Adrenal gland (tissue), 5 donors: ENCODE measurements at regions not wholly inside any gene's neighbourhood (a gene's known extent, or its start where the extent isn't known, plus 50 kb on each side); places are given as distances from the start of the nearest gene placed in this dataset.

Source experiments
- CTCF ChIP-seq, 6 experiments: fragments of 450-650 bp in 4 of 6; fragments of 200-600 bp in 2 of 6; sonication (generic) in 1 of 6; IDR thresholded peaks; 1 replicate in 5 of 6; 2 replicates in 1 of 6; pipeline versions ENCODE4 v1.5.1 to v1.8.0; 2016 to 2021; ENCODE audit warnings: antibody characterized with exemption in 6 of 6, mild to moderate bottlenecking in 2 of 6, moderate library complexity in 1 of 6
- POLR2A ChIP-seq, 2 donors: fragments of 450-650 bp; IDR thresholded peaks; one replicate each; pipeline ENCODE4 v1.6.1; 2017; ENCODE audit warnings: antibody characterized with exemption in 2 of 2, mild to moderate bottlenecking in 2 of 2, moderate library complexity in 1 of 2
- donor health status: DM: no; HTN: no; CAD: no.

DNA sequence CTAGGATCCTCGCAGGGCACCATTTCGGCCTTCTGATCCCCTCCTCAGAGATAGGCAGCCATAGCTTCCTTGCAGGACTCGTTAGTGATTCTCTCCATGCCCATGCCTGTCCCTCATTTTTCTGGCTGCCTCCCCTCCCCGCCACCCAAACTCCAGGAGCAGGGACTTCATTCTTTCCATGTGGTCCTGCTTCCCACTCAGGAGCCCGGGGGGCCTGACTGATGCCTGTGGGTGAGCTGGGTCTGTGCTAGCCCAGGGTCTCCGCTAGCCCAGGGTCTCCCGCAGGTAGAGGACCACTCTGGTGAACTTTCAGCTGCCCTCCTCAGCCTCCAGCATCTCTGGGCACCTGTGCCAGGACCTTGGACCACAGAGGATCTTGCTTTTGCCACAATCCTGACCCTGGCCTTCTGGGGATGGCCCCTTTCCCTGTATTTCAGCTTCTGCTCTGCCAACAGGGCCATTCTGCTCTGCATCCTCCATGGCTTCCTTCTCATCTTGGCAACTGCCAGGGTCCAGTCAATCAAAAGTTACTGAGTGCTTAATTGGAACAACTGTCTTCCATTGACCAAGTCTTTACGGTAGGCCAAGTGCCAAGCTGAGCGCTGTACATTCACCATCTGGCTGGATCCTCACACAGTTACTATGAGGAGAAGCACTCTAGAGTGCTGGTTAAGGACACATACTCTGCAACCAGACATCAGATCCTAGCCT is 152.2 kb downstream of the EFNB1 start:
- TF ChIP-seq CTCF (IDR thresholded peaks at IDR 0.05) (no peak), POLR2A (IDR thresholded peaks at IDR 0.05) (no peak)
